ENCODE measurements at regions not wholly inside any gene's neighbourhood (a gene's known extent, or its start where the extent isn't known, plus 50 kb on each side); places are given as distances from the start of the nearest gene placed in this dataset.

DNA sequence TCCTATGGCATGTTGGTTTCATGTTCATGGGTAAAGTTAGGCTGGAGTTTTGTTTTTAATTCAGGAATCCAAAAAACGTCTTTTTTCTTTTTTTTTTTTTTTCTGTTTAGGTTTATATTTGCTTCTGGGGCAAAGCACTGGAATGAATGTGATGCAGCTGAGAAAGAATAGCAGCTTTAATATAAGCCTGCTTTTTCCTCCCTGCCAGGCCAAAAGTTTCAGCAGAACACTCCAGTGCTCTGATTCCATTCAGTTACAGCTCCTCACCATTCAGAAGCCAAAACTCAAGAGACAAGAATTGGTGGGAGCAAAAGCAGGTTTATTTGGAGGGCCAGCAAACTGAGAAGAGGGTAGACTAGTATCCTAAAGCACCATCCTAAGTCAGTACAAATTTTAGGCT, 102.7 kb upstream of the PELI1 start:
- no peak for TF ChIP-seq RFX5 (IDR thresholded peaks at IDR 0.05; ENCODE audit: low read length)
- no peak for TF ChIP-seq CTCF (IDR thresholded peaks at IDR 0.05)
- TF ChIP-seq RCOR1 (IDR thresholded peaks at IDR 0.05; ENCODE audit: low read length): no peak
- TF ChIP-seq NRF1 (IDR thresholded peaks at IDR 0.05; ENCODE audit: low read depth, low read length): no peak
- TF ChIP-seq FOXM1 (IDR thresholded peaks at IDR 0.05; ENCODE audit: low read depth): no peak
- no peak for TF ChIP-seq FOSL2 (IDR thresholded peaks at IDR 0.05; ENCODE audit: borderline replicate concordance, low read depth)
- no peak for TF ChIP-seq CHD2 (IDR thresholded peaks at IDR 0.05; ENCODE audit: low read length, partially characterized antibody)

Data from SK-N-SH (cell line).